ENCODE measurements at regions not wholly inside any gene's neighbourhood (a gene's known extent, or its start where the extent isn't known, plus 50 kb on each side); places are given as distances from the start of the nearest gene placed in this dataset.

- no peak overlapping the region for H3K27ac Mint-ChIP-seq (ENCODE audit: unreplicated experiment)
Measured at GRCh38 chr5:142455856-142456255, 131.0 kb upstream of the SPRY4 start.

GRCh38 chr5:142453932-142454331, 129.1 kb upstream of the SPRY4 start:
- Mint-ChIP-seq H3K27ac (ENCODE audit: unreplicated experiment) (no peak overlapping the region), H3K4me1 (no peaks in the 10 kb centered on the region), H3K36me3 (ENCODE audit: low read depth) (peaks cover 7% of the 10 kb centered on the region), H3K9me3 (peaks cover 14% of the 10 kb centered on the region), H3K4me3 (no peak overlapping the region), H3K27me3 (ENCODE audit: low read depth) (no peaks in the 10 kb centered on the region)
- no peak for DNase-seq (ENCODE audit: low read depth, low spot score)
- TF ChIP-seq CTCF (conservative IDR thresholded peaks at IDR 0.05), result no peak

More at GRCh38 chr5:142455856-142456255, 131.0 kb upstream of the SPRY4 start:
- H3K9me3 Mint-ChIP-seq, result peaks cover 5% of the 10 kb centered on the region
- H3K36me3 Mint-ChIP-seq (ENCODE audit: low read depth), result peaks cover 4% of the 10 kb centered on the region
- no peak for DNase-seq (ENCODE audit: low read depth, low spot score)
- H3K4me1 Mint-ChIP-seq, result no peaks in the 10 kb centered on the region
- H3K4me3 Mint-ChIP-seq, result no peak overlapping the region
- no peaks in the 10 kb centered on the region for H3K27me3 Mint-ChIP-seq (ENCODE audit: low read depth)
- TF ChIP-seq CTCF (conservative IDR thresholded peaks at IDR 0.05), result no peak

- Mint-ChIP-seq H3K4me3 (no peak overlapping the region), H3K36me3 (ENCODE audit: low read depth) (peaks cover 7% of the 10 kb centered on the region), H3K27ac (ENCODE audit: unreplicated experiment) (no peak overlapping the region), H3K4me1 (peaks cover 10% of the 10 kb centered on the region), H3K9me3 (peaks cover 12% of the 10 kb centered on the region), H3K27me3 (ENCODE audit: low read depth) (no peaks in the 10 kb centered on the region)
- no peak for DNase-seq (ENCODE audit: low read depth, low spot score)
- TF ChIP-seq CTCF (conservative IDR thresholded peaks at IDR 0.05), result no peak
Measured at GRCh38 chr5:142450419-142450818, 125.6 kb upstream of the SPRY4 start.

- DNase-seq (ENCODE audit: low read depth, low spot score), result no peak
- Mint-ChIP-seq H3K4me3 (no peak overlapping the region), H3K27ac (ENCODE audit: unreplicated experiment) (no peak overlapping the region), H3K9me3 (peaks cover 12% of the 10 kb centered on the region), H3K36me3 (ENCODE audit: low read depth) (peaks cover 7% of the 10 kb centered on the region), H3K4me1 (peaks cover 10% of the 10 kb centered on the region), H3K27me3 (ENCODE audit: low read depth) (no peaks in the 10 kb centered on the region)
- TF ChIP-seq CTCF (conservative IDR thresholded peaks at IDR 0.05), result no peak
Measured at GRCh38 chr5:142447887-142448286, 123.1 kb upstream of the SPRY4 start.

- peaks cover 12% of the 10 kb centered on the region for H3K9me3 Mint-ChIP-seq
- H3K4me3 Mint-ChIP-seq, result no peak overlapping the region
- no peak for DNase-seq (ENCODE audit: low read depth, low spot score)
- peaks cover 13% of the 10 kb centered on the region for H3K4me1 Mint-ChIP-seq
- H3K36me3 Mint-ChIP-seq (ENCODE audit: low read depth), result peaks cover 7% of the 10 kb centered on the region
- H3K27me3 Mint-ChIP-seq (ENCODE audit: low read depth), result no peaks in the 10 kb centered on the region
- TF ChIP-seq CTCF (conservative IDR thresholded peaks at IDR 0.05), result no peak
- H3K27ac Mint-ChIP-seq (ENCODE audit: unreplicated experiment), result no peak overlapping the region
Measured at GRCh38 chr5:142446960-142447279, 122.1 kb upstream of the SPRY4 start.

Measured in neural crest cell (in vitro differentiated cells).